HTR-8/SVneo (cell line): ENCODE measurements at regions not wholly inside any gene's neighbourhood (a gene's known extent, or its start where the extent isn't known, plus 50 kb on each side); places are given as distances from the start of the nearest gene placed in this dataset.
"Not testable (repeated sequence)": the region's sequence is repeated elsewhere in the genome, so short reads cannot be mapped to it uniquely, and the experiment has no call there.

Experiments
- DNase-seq: peaks from one replicate; pipeline ENCODE4 v3.0.0; 2011; ENCODE audit warnings: low spot score, mixed read lengths; ENCODE audit not compliant: insufficient read length
- FAIRE-seq: peaks from 2 replicates; lab custom pipeline; 2011; peaks lifted over from hg19 to GRCh38; lab: Jason Lieb, UNC

- DNase-seq = no peak
- FAIRE-seq = no peak
Observed at GRCh38 chr5:23132231-23132630, 279.1 kb upstream of the CDH12 start.

GRCh38 chr5:23112237-23112636 is 259.1 kb upstream of the CDH12 start:
- FAIRE-seq = no peak

GRCh38 chr5:23105021-23105420 is 251.9 kb upstream of the CDH12 start:
- DNase-seq (no peak), FAIRE-seq (no peak)

More at GRCh38 chr5:23112237-23112636, 259.1 kb upstream of the CDH12 start:
- no peak for DNase-seq

DNA sequence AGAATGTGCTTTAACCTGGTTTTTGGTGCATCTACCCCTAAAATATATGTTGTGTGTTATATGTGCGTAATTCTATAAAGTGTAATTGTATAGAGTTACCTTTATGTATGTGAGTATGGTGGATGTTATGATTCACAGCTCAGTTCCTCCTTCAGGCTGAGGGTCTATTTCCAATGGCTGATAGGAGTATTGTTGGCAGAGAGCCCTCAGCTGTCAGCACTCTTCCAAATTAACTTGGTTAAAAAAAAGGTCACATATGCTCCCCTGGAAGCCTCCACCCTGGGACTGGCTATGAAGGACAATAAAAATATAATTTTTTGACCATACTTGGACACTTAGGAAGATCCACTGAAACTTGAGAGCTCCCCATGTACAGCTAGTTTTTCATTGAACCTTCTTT is 250.4 kb upstream of the CDH12 start:
- FAIRE-seq = no peak

GRCh38 chr5:23095418-23095817 is 242.3 kb upstream of the CDH12 start:
- not testable (repeated sequence) for DNase-seq, FAIRE-seq

More for the DNA sequence above, 250.4 kb upstream of the CDH12 start:
- DNase-seq = no peak

DNA sequence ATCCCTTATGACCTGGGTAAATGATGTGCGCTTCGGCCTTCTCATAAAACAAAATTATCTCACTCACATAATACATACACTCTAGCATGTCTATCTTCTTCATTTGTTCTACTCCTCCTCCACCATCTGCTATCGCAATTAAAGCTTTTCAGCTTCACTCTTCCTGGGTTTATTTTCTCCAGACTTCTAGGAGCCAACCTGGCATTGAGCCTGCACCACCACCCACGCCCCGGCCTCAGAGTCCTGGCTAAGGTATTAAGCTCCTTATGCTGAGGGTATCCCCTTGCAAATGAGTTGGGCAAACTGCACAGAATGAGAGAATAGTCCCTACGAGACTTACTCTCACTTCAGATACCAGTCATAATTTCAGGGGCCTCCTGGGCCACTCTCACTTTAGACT is 236.1 kb upstream of the CDH12 start:
- FAIRE-seq = no peak
- no peak for DNase-seq

DNA sequence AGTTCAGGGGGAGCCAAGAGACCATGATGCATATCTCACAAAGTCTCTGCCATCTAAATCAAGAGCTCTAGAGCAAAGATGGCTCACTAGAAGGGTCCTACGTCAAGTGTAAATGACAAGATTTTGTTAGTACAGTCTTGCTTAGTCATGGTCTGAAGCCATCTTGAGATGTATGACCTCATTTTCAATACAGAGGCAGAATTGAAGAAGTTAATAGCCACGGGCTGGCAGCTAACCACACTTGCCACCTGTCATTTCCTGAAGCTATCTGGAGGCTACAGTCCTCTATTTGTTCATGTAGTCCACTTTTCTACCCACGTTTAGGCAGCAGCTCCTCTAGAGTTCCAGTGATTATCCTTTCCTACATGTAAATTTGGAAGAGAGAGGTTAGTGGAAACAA is 231.7 kb upstream of the CDH12 start:
- no peak for DNase-seq
- no peak for FAIRE-seq

GRCh38 chr5:23072179-23072578 is 219.0 kb upstream of the CDH12 start:
- FAIRE-seq (no peak), DNase-seq (no peak)

DNA sequence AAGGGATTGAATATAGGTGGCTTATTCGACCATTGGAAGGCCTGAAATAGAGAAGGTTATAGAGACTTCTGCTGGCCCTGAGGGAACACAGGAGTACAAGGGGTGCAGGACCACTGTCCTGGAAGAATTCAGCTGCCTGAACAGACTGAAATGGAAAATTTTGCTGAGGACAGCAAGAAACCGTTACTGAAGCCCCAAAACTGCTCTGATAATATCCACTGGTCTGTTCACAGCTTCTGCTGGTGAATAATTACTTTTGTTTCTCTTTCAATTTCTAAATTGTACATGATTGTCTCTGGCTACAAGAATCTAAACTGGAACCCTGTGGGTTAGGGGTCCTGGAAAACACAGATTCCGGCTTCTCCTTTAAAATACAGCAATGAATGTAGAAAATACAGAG is 218.5 kb upstream of the CDH12 start:
- FAIRE-seq (no peak), DNase-seq (no peak)

DNA sequence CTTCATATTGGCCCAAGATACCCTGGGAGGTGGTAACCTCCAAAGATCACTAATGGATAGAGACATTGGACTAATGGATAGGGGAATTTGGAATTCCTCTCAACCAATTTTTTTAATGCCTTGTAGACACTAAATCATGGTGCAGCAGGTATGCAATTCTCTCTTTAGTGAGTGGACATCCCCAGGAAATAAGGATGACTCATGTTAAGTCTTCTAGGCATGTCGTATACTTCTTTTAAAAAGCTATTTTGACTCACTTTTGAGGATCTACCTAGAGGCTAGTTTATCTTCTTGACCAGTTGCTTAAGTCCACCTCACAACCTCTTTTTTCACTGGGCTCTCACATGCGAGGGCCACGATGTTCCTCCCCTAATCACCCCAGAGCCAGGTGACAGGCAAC is 211.6 kb upstream of the CDH12 start:
- FAIRE-seq (no peak), DNase-seq (no peak)

DNA sequence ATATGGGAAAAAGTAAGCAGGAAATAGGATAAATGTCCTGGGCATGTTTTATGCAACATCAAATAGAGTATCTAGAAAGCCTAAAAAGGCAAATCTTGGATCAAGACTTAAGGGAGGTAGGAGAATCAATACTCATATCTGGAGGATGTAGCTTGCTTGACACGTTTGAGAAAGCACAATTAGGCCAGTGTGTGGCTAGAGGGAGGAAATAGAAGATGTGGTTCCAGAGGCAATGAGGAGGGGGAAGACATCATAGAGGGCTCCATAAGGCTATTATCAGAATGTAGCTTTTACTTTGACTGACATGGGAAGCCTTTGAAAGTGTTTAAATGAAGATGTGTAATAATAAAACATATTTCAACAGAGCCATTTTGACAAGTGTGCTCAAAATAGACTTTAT is 200.7 kb upstream of the CDH12 start:
- peak; percentile 4 for FAIRE-seq
- no peak for DNase-seq

DNA sequence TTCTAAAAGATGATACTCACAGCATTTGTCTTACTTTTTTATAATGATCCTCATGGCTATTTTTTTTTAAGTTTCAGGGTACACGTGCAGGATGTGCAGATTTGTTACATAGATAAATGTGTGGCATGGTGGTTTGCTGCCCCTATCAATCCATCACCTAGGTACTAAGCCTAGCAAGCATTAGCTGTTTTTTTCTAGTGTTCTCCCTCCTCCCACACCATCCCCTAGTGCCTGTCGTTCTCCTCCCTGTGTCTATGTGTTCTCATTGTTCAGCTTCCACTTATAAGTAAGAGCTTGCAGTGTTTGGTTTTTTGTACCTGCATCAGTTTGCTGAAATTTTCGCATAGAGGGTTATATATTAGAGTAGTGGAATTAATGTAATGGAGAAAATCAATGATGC is 189.1 kb upstream of the CDH12 start:
- no peak for DNase-seq
- FAIRE-seq = no peak

DNA sequence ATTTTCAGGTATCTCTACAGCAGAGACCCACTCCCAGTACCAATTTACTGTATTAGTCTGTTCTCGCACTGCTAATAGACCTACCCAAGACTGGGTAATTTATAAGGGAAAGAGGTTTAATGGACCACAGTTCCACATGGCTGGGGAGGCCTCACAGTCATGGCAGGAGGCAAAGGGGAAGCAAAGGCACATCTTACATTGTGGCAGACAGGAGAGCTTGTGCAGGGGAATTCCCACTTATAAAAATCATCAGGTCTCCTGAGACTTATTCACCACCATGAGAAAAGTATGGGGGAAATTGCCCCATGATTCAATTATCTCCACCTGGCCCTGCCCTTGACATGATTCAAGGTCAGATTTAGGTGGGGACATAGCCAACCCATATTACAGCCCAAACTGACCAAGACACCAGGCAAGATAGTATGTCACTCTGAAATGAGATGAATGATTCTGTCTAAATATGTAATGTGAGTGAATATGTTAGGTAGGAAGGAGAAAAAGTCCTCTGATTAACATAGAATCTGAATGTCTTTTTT is 182.5 kb upstream of the CDH12 start:
- FAIRE-seq (no peak), DNase-seq (no peak)

- no peak for FAIRE-seq
Observed at GRCh38 chr5:23033864-23034263, 180.7 kb upstream of the CDH12 start.

DNA sequence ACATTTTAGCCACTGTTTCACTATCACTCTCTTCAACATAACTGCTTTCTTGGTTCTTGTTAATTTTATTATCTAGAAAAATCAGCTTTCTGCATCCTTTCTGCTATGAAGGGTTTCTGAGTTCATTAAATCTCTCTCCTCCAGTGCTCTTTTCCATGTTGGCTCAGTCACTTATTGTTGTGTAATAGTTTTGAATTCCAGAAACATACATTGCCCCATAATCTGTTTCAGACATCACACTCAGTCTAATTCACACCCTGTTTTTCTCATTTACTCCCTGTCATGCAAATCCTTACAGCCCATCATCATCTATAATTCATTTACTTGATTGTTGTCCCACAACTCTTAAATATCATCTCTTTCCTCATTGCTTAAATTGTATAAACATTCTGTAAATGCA is 176.1 kb upstream of the CDH12 start:
- no peak for DNase-seq
- no peak for FAIRE-seq

More at GRCh38 chr5:23033864-23034263, 180.7 kb upstream of the CDH12 start:
- DNase-seq = no peak

GRCh38 chr5:23028445-23029021 is 175.4 kb upstream of the CDH12 start:
- no peak for DNase-seq
- FAIRE-seq = no peak

GRCh38 chr5:23027830-23028229 is 174.7 kb upstream of the CDH12 start:
- FAIRE-seq (no peak), DNase-seq (no peak)

- DNase-seq = no peak
- FAIRE-seq = no peak
Observed at GRCh38 chr5:23027331-23027730, 174.2 kb upstream of the CDH12 start.

DNA sequence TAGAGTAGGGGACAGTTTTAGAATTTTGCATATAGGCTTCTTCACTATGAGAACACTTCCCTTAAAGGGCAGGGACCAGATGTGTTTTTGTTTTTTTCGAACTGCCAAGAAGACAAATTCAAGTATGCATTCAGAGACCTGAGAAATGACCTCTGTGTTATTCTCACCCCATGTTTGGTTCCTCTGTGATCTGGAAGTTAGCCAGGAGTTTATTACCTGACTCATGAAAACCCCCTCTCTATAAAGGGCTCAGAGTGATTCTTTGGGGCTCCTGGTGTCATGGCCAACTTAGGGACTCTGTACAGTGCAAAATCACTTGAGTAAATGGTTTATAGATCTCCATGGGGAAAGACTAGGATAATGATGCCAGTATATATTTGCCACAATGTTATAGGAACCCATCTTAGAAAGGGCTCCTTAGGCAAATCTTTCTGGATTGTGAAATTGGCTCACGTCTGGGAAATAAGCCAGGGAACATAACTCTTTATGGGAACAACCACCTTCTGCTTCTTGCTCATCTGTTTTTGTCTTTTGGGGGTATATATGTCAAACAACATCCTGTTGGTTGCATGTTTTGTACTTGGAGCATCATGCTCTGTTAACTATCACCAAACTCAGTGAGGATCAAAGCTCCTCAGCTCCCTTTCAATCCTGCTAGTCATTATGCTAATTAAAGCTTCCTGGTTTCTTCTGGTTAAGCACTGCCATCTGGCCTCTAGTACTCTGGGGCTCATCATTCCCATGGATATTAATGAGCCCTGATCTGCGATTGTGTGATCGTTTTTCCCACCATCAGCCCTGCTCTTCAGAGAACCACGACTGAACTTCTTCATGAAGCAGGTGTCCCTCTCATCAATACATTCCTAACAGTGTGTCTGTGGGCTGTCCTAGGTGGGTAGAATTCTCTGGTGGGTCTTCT is 173.4 kb upstream of the CDH12 start:
- DNase-seq (no peak), FAIRE-seq (no peak)

DNA sequence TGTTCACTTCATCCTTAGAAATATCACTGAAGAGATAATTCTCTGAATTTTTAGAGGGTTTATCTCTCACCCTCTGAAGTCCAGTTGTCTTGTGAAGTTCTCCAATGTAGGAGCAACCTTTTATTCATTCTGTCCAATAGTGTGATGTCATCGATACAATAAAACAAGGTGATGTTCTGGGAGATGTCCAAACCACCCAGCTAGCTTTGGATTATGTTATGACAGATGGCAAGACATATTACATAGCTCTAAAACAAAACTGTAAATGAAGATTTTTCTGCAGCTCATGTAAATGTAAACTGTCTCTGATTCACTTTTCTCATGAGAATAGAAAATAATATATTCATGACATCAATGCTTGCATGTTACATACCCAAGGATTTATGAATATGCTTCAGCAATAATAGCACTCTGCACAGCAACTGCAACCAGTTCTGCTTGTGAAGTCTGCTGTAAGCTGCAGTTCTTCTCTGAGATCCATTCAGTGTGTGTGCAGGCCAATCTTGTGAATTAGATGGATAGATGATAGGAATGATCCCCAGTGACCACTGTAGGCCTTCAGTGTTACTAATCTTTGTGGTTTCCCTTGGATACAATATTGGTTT is 172.6 kb upstream of the CDH12 start:
- DNase-seq (no peak), FAIRE-seq (peak; percentile 16)

- no peak for DNase-seq
Observed at GRCh38 chr5:23024470-23024869, 171.3 kb upstream of the CDH12 start.

More at GRCh38 chr5:23024470-23024869, 171.3 kb upstream of the CDH12 start:
- FAIRE-seq = no peak
